Activated naive CD4-positive, alpha-beta T cell treated with anti-CD3 and anti-CD28 coated beads, Interleukin-2, amount 10 ng/mL, durations not matched to agents 7 days and 5 days (primary cell): ENCODE measurements at regions not wholly inside any gene's neighbourhood (a gene's known extent, or its start where the extent isn't known, plus 50 kb on each side); places are given as distances from the start of the nearest gene placed in this dataset.

Experiments used
- CTCF ChIA-PET: fragments of 350-600 bp; sonication (Branson Sonifier 250); formaldehyde crosslinking; loops from one replicate; lab custom pipeline; 2021; ENCODE audit warnings: antibody characterized with exemption; lab: Charles Lee
- DNase-seq: peaks from one replicate; pipeline ENCODE4 v3.0.0-alpha.2; 2020
- H3K27ac Mint-ChIP-seq: one replicate; pipeline ENCODE4 v1.8.0; 2021; ENCODE audit warnings: mild to moderate bottlenecking, moderate library complexity, mixed read lengths
- H3K27me3 Mint-ChIP-seq: one replicate; pipeline ENCODE4 v1.8.0; 2021; ENCODE audit warnings: mild to moderate bottlenecking, mixed read lengths
- H3K36me3 Mint-ChIP-seq: one replicate; pipeline ENCODE4 v1.8.0; 2021; ENCODE audit warnings: mixed read lengths
- H3K4me1 Mint-ChIP-seq: one replicate; pipeline ENCODE4 v1.8.0; 2021; ENCODE audit warnings: mixed read lengths
- H3K4me3 Mint-ChIP-seq: one replicate; pipeline ENCODE4 v1.8.0; 2021; ENCODE audit warnings: mild to moderate bottlenecking, moderate library complexity, mixed read lengths
- H3K9me3 Mint-ChIP-seq: one replicate; pipeline ENCODE4 v1.8.0; 2021; ENCODE audit warnings: mixed read lengths

GRCh38 chr7:153472516-153472915 lies 579.7 kb upstream of the DPP6 start:
- H3K4me3 Mint-ChIP-seq = no peak overlapping the region
- no peaks in the 10 kb centered on the region for H3K4me1 Mint-ChIP-seq
- H3K36me3 Mint-ChIP-seq = no peaks in the 10 kb centered on the region
- no peaks in the 10 kb centered on the region for H3K27me3 Mint-ChIP-seq
- DNase-seq = no peak
- H3K9me3 Mint-ChIP-seq = peaks cover 18% of the 10 kb centered on the region
- CTCF ChIA-PET = no interaction called here
- H3K27ac Mint-ChIP-seq = no peak overlapping the region

GRCh38 chr7:153473185-153473584 lies 579.0 kb upstream of the DPP6 start:
- no peak for DNase-seq
- Mint-ChIP-seq H3K4me1 (no peaks in the 10 kb centered on the region), H3K27ac (no peak overlapping the region), H3K36me3 (no peaks in the 10 kb centered on the region), H3K9me3 (peaks cover 18% of the 10 kb centered on the region), H3K27me3 (no peaks in the 10 kb centered on the region), H3K4me3 (no peak overlapping the region)
- CTCF ChIA-PET = no interaction called here

GRCh38 chr7:153475239-153475638 lies 577.0 kb upstream of the DPP6 start:
- no peaks in the 10 kb centered on the region for H3K27me3 Mint-ChIP-seq
- CTCF ChIA-PET = no interaction called here

GRCh38 chr7:153476166-153476565 lies 576.0 kb upstream of the DPP6 start:
- H3K27me3 Mint-ChIP-seq = no peaks in the 10 kb centered on the region
- no peak overlapping the region for H3K27ac Mint-ChIP-seq
- peaks cover 14% of the 10 kb centered on the region for H3K9me3 Mint-ChIP-seq
- H3K36me3 Mint-ChIP-seq = no peaks in the 10 kb centered on the region
- no peak overlapping the region for H3K4me3 Mint-ChIP-seq
- no peaks in the 10 kb centered on the region for H3K4me1 Mint-ChIP-seq
- DNase-seq = no peak
- CTCF ChIA-PET = no interaction called here

More at GRCh38 chr7:153475239-153475638, 577.0 kb upstream of the DPP6 start:
- no peak overlapping the region for H3K4me3 Mint-ChIP-seq
- no peaks in the 10 kb centered on the region for H3K36me3 Mint-ChIP-seq
- H3K27ac Mint-ChIP-seq = no peak overlapping the region
- H3K4me1 Mint-ChIP-seq = no peaks in the 10 kb centered on the region
- peaks cover 18% of the 10 kb centered on the region for H3K9me3 Mint-ChIP-seq
- DNase-seq = no peak

GRCh38 chr7:153496257-153496656 lies 555.9 kb upstream of the DPP6 start:
- CTCF ChIA-PET = no interaction called here
- H3K4me3 Mint-ChIP-seq = no peak overlapping the region
- H3K27ac Mint-ChIP-seq = no peak overlapping the region
- no peaks in the 10 kb centered on the region for H3K4me1 Mint-ChIP-seq
- H3K36me3 Mint-ChIP-seq = no peaks in the 10 kb centered on the region
- peaks cover 11% of the 10 kb centered on the region for H3K9me3 Mint-ChIP-seq
- no peak for DNase-seq
- no peaks in the 10 kb centered on the region for H3K27me3 Mint-ChIP-seq

- Mint-ChIP-seq H3K4me1 (no peaks in the 10 kb centered on the region), H3K27me3 (no peaks in the 10 kb centered on the region), H3K9me3 (peaks cover 4% of the 10 kb centered on the region), H3K4me3 (no peak overlapping the region), H3K36me3 (no peaks in the 10 kb centered on the region), H3K27ac (no peak overlapping the region)
- CTCF ChIA-PET = no interaction called here
- no peak for DNase-seq
Measured at GRCh38 chr7:153503093-153503492, 549.1 kb upstream of the DPP6 start.

GRCh38 chr7:153504288-153505075 lies 547.7 kb upstream of the DPP6 start:
- H3K4me3 Mint-ChIP-seq = no peak overlapping the region

GRCh38 chr7:153507885-153508284 lies 544.3 kb upstream of the DPP6 start:
- Mint-ChIP-seq H3K4me1 (no peaks in the 10 kb centered on the region), H3K27ac (no peak overlapping the region), H3K4me3 (no peak overlapping the region), H3K36me3 (no peaks in the 10 kb centered on the region), H3K9me3 (peaks cover 4% of the 10 kb centered on the region), H3K27me3 (no peaks in the 10 kb centered on the region)
- no peak for DNase-seq
- CTCF ChIA-PET = no interaction called here

More at GRCh38 chr7:153504288-153505075, 547.7 kb upstream of the DPP6 start:
- Mint-ChIP-seq H3K27me3 (no peaks in the 10 kb centered on the region), H3K36me3 (no peaks in the 10 kb centered on the region), H3K4me1 (no peaks in the 10 kb centered on the region), H3K9me3 (peaks cover 4% of the 10 kb centered on the region), H3K27ac (no peak overlapping the region)
- CTCF ChIA-PET = no interaction called here
- no peak for DNase-seq

GRCh38 chr7:153509768-153510167 lies 542.4 kb upstream of the DPP6 start:
- H3K36me3 Mint-ChIP-seq = no peaks in the 10 kb centered on the region
- no peak overlapping the region for H3K4me3 Mint-ChIP-seq
- H3K4me1 Mint-ChIP-seq = no peaks in the 10 kb centered on the region
- H3K9me3 Mint-ChIP-seq = peaks cover 11% of the 10 kb centered on the region
- H3K27ac Mint-ChIP-seq = no peak overlapping the region
- no peak for DNase-seq
- no peaks in the 10 kb centered on the region for H3K27me3 Mint-ChIP-seq
- CTCF ChIA-PET = no interaction called here

GRCh38 chr7:153510674-153511073 lies 541.5 kb upstream of the DPP6 start:
- H3K36me3 Mint-ChIP-seq = no peaks in the 10 kb centered on the region
- CTCF ChIA-PET = no interaction called here
- H3K9me3 Mint-ChIP-seq = peaks cover 15% of the 10 kb centered on the region
- H3K27me3 Mint-ChIP-seq = no peaks in the 10 kb centered on the region
- H3K4me1 Mint-ChIP-seq = no peaks in the 10 kb centered on the region
- no peak overlapping the region for H3K4me3 Mint-ChIP-seq
- no peak for DNase-seq
- H3K27ac Mint-ChIP-seq = no peak overlapping the region

- no peaks in the 10 kb centered on the region for H3K36me3 Mint-ChIP-seq
- no peak for DNase-seq
- no peaks in the 10 kb centered on the region for H3K4me1 Mint-ChIP-seq
- H3K4me3 Mint-ChIP-seq = no peak overlapping the region
- no peaks in the 10 kb centered on the region for H3K27me3 Mint-ChIP-seq
- no peak overlapping the region for H3K27ac Mint-ChIP-seq
- CTCF ChIA-PET = no interaction called here
- H3K9me3 Mint-ChIP-seq = peaks cover 26% of the 10 kb centered on the region
Measured at GRCh38 chr7:153514032-153514431, 538.2 kb upstream of the DPP6 start.

- no peaks in the 10 kb centered on the region for H3K4me1 Mint-ChIP-seq
- H3K9me3 Mint-ChIP-seq = peaks cover 24% of the 10 kb centered on the region
- CTCF ChIA-PET = no interaction called here
- DNase-seq = no peak
- H3K4me3 Mint-ChIP-seq = no peak overlapping the region
- no peak overlapping the region for H3K27ac Mint-ChIP-seq
- H3K36me3 Mint-ChIP-seq = no peaks in the 10 kb centered on the region
- no peaks in the 10 kb centered on the region for H3K27me3 Mint-ChIP-seq
Measured at GRCh38 chr7:153515359-153515758, 536.8 kb upstream of the DPP6 start.

GRCh38 chr7:153518201-153518984 lies 533.8 kb upstream of the DPP6 start:
- H3K4me3 Mint-ChIP-seq = no peak overlapping the region
- no peaks in the 10 kb centered on the region for H3K4me1 Mint-ChIP-seq
- no peaks in the 10 kb centered on the region for H3K27me3 Mint-ChIP-seq
- H3K27ac Mint-ChIP-seq = no peak overlapping the region
- H3K36me3 Mint-ChIP-seq = no peaks in the 10 kb centered on the region
- DNase-seq = no peak
- CTCF ChIA-PET = no interaction called here
- peaks cover 30% of the 10 kb centered on the region for H3K9me3 Mint-ChIP-seq

GRCh38 chr7:153521370-153521769 lies 530.8 kb upstream of the DPP6 start:
- H3K4me3 Mint-ChIP-seq = no peak overlapping the region
- no peaks in the 10 kb centered on the region for H3K27me3 Mint-ChIP-seq
- H3K9me3 Mint-ChIP-seq = peaks cover 18% of the 10 kb centered on the region
- H3K27ac Mint-ChIP-seq = no peak overlapping the region
- DNase-seq = no peak
- H3K4me1 Mint-ChIP-seq = no peaks in the 10 kb centered on the region
- no peaks in the 10 kb centered on the region for H3K36me3 Mint-ChIP-seq
- CTCF ChIA-PET = no interaction called here

GRCh38 chr7:153522261-153522660 lies 529.9 kb upstream of the DPP6 start:
- Mint-ChIP-seq H3K4me3 (no peak overlapping the region), H3K9me3 (peaks cover 21% of the 10 kb centered on the region), H3K27ac (no peak overlapping the region), H3K27me3 (no peaks in the 10 kb centered on the region), H3K36me3 (no peaks in the 10 kb centered on the region), H3K4me1 (no peaks in the 10 kb centered on the region)
- CTCF ChIA-PET = no interaction called here
- DNase-seq = no peak
